Endodermal cell (in vitro differentiated cells): ENCODE measurements at regions not wholly inside any gene's neighbourhood (a gene's known extent, or its start where the extent isn't known, plus 50 kb on each side); places are given as distances from the start of the nearest gene placed in this dataset.

ENCODE experiments used
- DNase-seq: peaks from one replicate; pipeline ENCODE4 v3.0.0-alpha.2; 2017
- H3K27ac ChIP-seq: 2 replicates; pipeline ENCODE4 v1.5.1; 2013; ENCODE audit warnings: mild to moderate bottlenecking, low read depth, low read length, moderate library complexity
- H3K27me3 ChIP-seq: 2 replicates; pipeline ENCODE4 v1.6.1; 2013; ENCODE audit warnings: mild to moderate bottlenecking, low read length, moderate library complexity; ENCODE audit not compliant: insufficient read depth, control insufficient read depth, poor library complexity, severe bottlenecking
- H3K36me3 ChIP-seq: 2 replicates; pipeline ENCODE4 v1.7.0; 2013; ENCODE audit warnings: mild to moderate bottlenecking, low read length, moderate library complexity; ENCODE audit not compliant: control insufficient read depth, insufficient read depth
- H3K4me1 ChIP-seq: one replicate; pipeline ENCODE4 v1.7.0; 2013; ENCODE audit warnings: low read length; ENCODE audit not compliant: control insufficient read depth, insufficient read depth
- H3K4me3 ChIP-seq: 2 replicates; pipeline ENCODE4 v1.5.1; 2013; ENCODE audit warnings: mild to moderate bottlenecking, low read length, moderate library complexity
- H3K9ac ChIP-seq: 2 replicates; pipeline ENCODE4 v1.6.1; 2013; ENCODE audit warnings: mild to moderate bottlenecking, low read length, moderate library complexity; ENCODE audit not compliant: poor library complexity, severe bottlenecking; ENCODE audit errors: extremely low read depth
- H3K9me3 ChIP-seq: 2 replicates; pipeline ENCODE4 v1.6.1; 2013; ENCODE audit warnings: mild to moderate bottlenecking, low read length, moderate library complexity; ENCODE audit not compliant: control insufficient read depth
- H3K27ac Mint-ChIP-seq: 2 replicates; pipeline ENCODE4 v1.8.0; 2020; ENCODE audit warnings: mixed read lengths
- H3K27me3 Mint-ChIP-seq: 2 replicates; pipeline ENCODE4 v1.8.0; 2021; ENCODE audit warnings: mild to moderate bottlenecking, mixed read lengths; ENCODE audit not compliant: insufficient read depth
- H3K36me3 Mint-ChIP-seq: 2 replicates; pipeline ENCODE4 v1.8.0; 2020; ENCODE audit warnings: low read depth, mixed read lengths
- H3K4me1 Mint-ChIP-seq: 2 replicates; pipeline ENCODE4 v1.8.0; 2020; ENCODE audit warnings: mixed read lengths
- H3K4me3 Mint-ChIP-seq: 2 replicates; pipeline ENCODE4 v1.8.0; 2020; ENCODE audit warnings: mild to moderate bottlenecking, moderate library complexity, mixed read lengths
- H3K9me3 Mint-ChIP-seq: 2 replicates; pipeline ENCODE4 v1.8.0; 2020; ENCODE audit warnings: mild to moderate bottlenecking, mixed read lengths
- CTCF ChIP-seq: fragments of 200-600 bp; sonication (generic); conservative IDR thresholded peaks from 2 replicates; pipeline ENCODE4 v1.5.0; 2021; ENCODE audit warnings: antibody characterized with exemption, mild to moderate bottlenecking
- WGBS, 2 experiments: methylation state at CpG; one replicate each; pipeline versions ENCODE4 v1.1.5 to v1.1.7; 2013; ENCODE audit warnings: missing lambda C conversion rate in 2 of 2, mixed read lengths in 1 of 2; ENCODE audit not compliant: insufficient coverage in 1 of 2, insufficient read length in 1 of 2; 5-methylcytosine and 5-hydroxymethylcytosine counted together

GRCh38 chr1:182120411-182121258 lies 59.1 kb upstream of the ZNF648 start:
- Mint-ChIP-seq H3K4me1 (peaks cover 1% of the 10 kb centered on the region), H3K9me3 (no peaks in the 10 kb centered on the region), H3K27me3 (no peaks in the 10 kb centered on the region), H3K4me3 (no peak overlapping the region), H3K27ac (no peak overlapping the region), H3K36me3 (no peaks in the 10 kb centered on the region)
- H3K36me3 ChIP-seq = no peaks in the 10 kb centered on the region
- no peak for TF ChIP-seq CTCF
- 94 to 96% methylated on average over 10 to 17 of the region's 17 CpGs for WGBS, 2 experiments
- no peak for DNase-seq
- no peak overlapping the region for H3K4me3 ChIP-seq
- H3K9ac ChIP-seq = no peak overlapping the region
- H3K4me1 ChIP-seq = no peaks in the 10 kb centered on the region
- no peaks in the 10 kb centered on the region for H3K9me3 ChIP-seq
- H3K27me3 ChIP-seq = no peaks in the 10 kb centered on the region
- no peak overlapping the region for H3K27ac ChIP-seq

- Mint-ChIP-seq H3K4me1 (peaks cover 4% of the 10 kb centered on the region), H3K27me3 (no peaks in the 10 kb centered on the region), H3K27ac (no peak overlapping the region), H3K4me3 (no peak overlapping the region), H3K9me3 (no peaks in the 10 kb centered on the region), H3K36me3 (no peaks in the 10 kb centered on the region)
- Histone ChIP-seq H3K4me1 (no peaks in the 10 kb centered on the region), H3K9me3 (no peaks in the 10 kb centered on the region), H3K36me3 (no peaks in the 10 kb centered on the region), H3K9ac (no peak overlapping the region), H3K27ac (no peak overlapping the region), H3K27me3 (no peaks in the 10 kb centered on the region), H3K4me3 (no peak overlapping the region)
- 76 to 83% methylated on average over 6 to 7 of the region's 7 CpGs for WGBS, 2 experiments
- no peak for DNase-seq
- no peak for TF ChIP-seq CTCF
Measured at GRCh38 chr1:182119631-182120030, 58.1 kb upstream of the ZNF648 start.

- Mint-ChIP-seq H3K4me3 (no peak overlapping the region), H3K9me3 (no peaks in the 10 kb centered on the region), H3K27ac (no peak overlapping the region), H3K36me3 (no peaks in the 10 kb centered on the region), H3K4me1 (peaks cover 10% of the 10 kb centered on the region), H3K27me3 (no peaks in the 10 kb centered on the region)
- H3K4me1 ChIP-seq = peaks cover 7% of the 10 kb centered on the region
- no peak overlapping the region for H3K4me3 ChIP-seq
- H3K27me3 ChIP-seq = no peaks in the 10 kb centered on the region
- no peak for DNase-seq
- H3K9me3 ChIP-seq = no peaks in the 10 kb centered on the region
- TF ChIP-seq CTCF = no peak
- H3K9ac ChIP-seq = no peak overlapping the region
- H3K27ac ChIP-seq = no peak overlapping the region
- H3K36me3 ChIP-seq = no peaks in the 10 kb centered on the region
Measured at GRCh38 chr1:182118851-182119250, 57.3 kb upstream of the ZNF648 start.
